ENCODE measurements at regions not wholly inside any gene's neighbourhood (a gene's known extent, or its start where the extent isn't known, plus 50 kb on each side); places are given as distances from the start of the nearest gene placed in this dataset.

DNA sequence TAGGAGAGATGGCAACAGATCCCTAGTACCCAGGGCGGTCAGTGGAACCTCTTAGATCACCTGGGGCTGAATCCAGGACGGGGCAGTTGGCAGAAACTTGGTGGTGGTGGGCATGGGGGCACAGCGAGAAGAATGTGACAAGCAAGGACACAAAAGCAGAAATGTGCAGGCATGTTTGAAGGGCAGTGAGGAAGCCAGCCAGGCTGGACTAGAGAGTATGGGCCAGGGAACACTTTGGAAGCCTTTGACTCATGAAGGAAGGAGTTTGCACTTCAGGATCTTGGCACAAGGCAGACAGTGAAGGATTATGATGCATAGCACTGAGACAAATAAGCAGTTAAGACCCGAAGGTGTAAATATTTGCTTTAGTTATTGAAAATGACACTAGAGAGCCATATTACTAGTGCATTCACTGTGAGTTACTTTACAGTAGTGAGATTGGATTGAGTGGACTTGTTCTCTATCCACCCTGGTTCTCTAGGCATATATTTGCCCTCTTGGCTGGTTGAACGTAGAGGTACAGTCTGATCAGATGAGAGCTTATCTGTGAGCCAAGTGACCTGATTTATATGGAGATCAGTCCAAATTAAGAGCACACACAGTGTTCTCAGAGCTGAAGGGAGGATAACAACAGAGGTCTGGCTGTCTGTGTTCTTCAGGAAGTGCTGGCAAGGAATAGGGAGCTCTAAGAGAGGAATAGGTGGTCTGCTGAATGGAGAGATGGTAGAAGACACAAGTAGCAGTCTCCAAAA is 210.4 kb downstream of the SNX19 start:
- Histone ChIP-seq H3K9me3 (no peaks in the 10 kb centered on the region), H3K27me3 (no peaks in the 10 kb centered on the region), H3K36me3 (no peaks in the 10 kb centered on the region), H3K4me3 (no peak overlapping the region), H3K27ac (no peak overlapping the region), H3K4me1 (no peaks in the 10 kb centered on the region)
- 61 to 69% methylated on average over 5 of the region's 5 CpGs for WGBS, 2 donors (ENCODE audit: low coverage in 1 of 2)
- in situ Hi-C loops (cut with MboI; ENCODE audit: low pct_ligation_motif_present in 1 of 4, low pct_unique_long_range_greater_than_20kb in 1 of 4, low sequenced_read_pairs in 3 of 4), result no loop called here
- no peak for DNase-seq
- intact Hi-C loops (cut with DNase I; ENCODE audit: low total_unique reads), result no loop called here
- TF ChIP-seq EP300 (IDR thresholded peaks at IDR 0.05; ENCODE audit: low read depth) (no peak), POLR2A (IDR thresholded peaks at IDR 0.05) (no peak), POLR2AphosphoS5 (IDR thresholded peaks at IDR 0.05) (no peak)
- TF ChIP-seq, protein P1, sequence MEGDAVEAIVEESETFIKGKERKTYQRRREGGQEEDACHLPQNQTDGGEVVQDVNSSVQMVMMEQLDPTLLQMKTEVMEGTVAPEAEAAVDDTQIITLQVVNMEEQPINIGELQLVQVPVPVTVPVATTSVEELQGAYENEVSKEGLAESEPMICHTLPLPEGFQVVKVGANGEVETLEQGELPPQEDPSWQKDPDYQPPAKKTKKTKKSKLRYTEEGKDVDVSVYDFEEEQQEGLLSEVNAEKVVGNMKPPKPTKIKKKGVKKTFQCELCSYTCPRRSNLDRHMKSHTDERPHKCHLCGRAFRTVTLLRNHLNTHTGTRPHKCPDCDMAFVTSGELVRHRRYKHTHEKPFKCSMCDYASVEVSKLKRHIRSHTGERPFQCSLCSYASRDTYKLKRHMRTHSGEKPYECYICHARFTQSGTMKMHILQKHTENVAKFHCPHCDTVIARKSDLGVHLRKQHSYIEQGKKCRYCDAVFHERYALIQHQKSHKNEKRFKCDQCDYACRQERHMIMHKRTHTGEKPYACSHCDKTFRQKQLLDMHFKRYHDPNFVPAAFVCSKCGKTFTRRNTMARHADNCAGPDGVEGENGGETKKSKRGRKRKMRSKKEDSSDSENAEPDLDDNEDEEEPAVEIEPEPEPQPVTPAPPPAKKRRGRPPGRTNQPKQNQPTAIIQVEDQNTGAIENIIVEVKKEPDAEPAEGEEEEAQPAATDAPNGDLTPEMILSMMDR (IDR thresholded peaks at IDR 0.05), result no peak

DNA sequence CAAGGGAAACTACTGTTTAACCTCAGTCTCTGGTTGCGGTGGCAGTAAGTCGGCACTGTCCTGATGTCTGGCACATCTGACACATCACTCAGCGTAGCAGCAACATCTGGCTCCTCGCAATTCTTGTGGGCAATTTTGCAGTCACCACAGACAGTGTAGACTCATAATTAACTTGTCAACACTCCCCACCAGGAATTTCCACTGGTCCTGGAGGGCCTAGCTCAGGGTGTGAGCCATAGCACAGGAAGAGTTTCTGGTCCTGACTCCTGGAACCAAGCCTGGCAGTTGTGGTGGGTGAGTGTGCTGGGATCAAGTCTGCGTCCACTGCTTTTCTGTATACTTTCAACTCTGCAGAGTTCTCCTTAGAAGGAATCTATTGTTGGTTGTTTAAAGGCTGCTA is 209.7 kb downstream of the SNX19 start:
- Histone ChIP-seq H3K4me1 (no peaks in the 10 kb centered on the region), H3K36me3 (no peaks in the 10 kb centered on the region), H3K9me3 (no peaks in the 10 kb centered on the region), H3K27me3 (no peaks in the 10 kb centered on the region), H3K27ac (no peak overlapping the region), H3K4me3 (no peak overlapping the region)
- WGBS, 2 donors (ENCODE audit: low coverage in 1 of 2), result 88% methylated on average over 5 of the region's 5 CpGs; no CpG with 5 or more reads in 1 of the 2 donors
- in situ Hi-C loops (cut with MboI; ENCODE audit: low pct_ligation_motif_present in 1 of 4, low pct_unique_long_range_greater_than_20kb in 1 of 4, low sequenced_read_pairs in 3 of 4), result no loop called here
- TF ChIP-seq EP300 (IDR thresholded peaks at IDR 0.05; ENCODE audit: low read depth), result no peak
- no peak for TF ChIP-seq POLR2AphosphoS5 (IDR thresholded peaks at IDR 0.05)
- TF ChIP-seq, protein P1 (IDR thresholded peaks at IDR 0.05), result no peak
- no peak for TF ChIP-seq POLR2A (IDR thresholded peaks at IDR 0.05)
- intact Hi-C loops (cut with DNase I; ENCODE audit: low total_unique reads), result no loop called here
- no peak for DNase-seq

GRCh38 chr11:130707217-130707616 is 209.1 kb downstream of the SNX19 start:
- H3K4me1 ChIP-seq, result no peaks in the 10 kb centered on the region
- intact Hi-C loops (cut with DNase I; ENCODE audit: low total_unique reads) (no loop called here), in situ Hi-C loops (cut with MboI; ENCODE audit: low pct_ligation_motif_present in 1 of 4, low pct_unique_long_range_greater_than_20kb in 1 of 4, low sequenced_read_pairs in 3 of 4) (no loop called here)
- no peaks in the 10 kb centered on the region for H3K9me3 ChIP-seq
- no peak for TF ChIP-seq POLR2AphosphoS5 (IDR thresholded peaks at IDR 0.05)
- TF ChIP-seq EP300 (IDR thresholded peaks at IDR 0.05; ENCODE audit: low read depth), result no peak
- TF ChIP-seq, protein P1 (IDR thresholded peaks at IDR 0.05), result no peak
- no peak for TF ChIP-seq POLR2A (IDR thresholded peaks at IDR 0.05)
- no peaks in the 10 kb centered on the region for H3K27me3 ChIP-seq
- no peak overlapping the region for H3K27ac ChIP-seq
- H3K36me3 ChIP-seq, result no peaks in the 10 kb centered on the region
- 94 to 95% methylated on average over 4 of the region's 4 CpGs for WGBS, 2 donors (ENCODE audit: low coverage in 1 of 2)
- H3K4me3 ChIP-seq, result no peak overlapping the region
- DNase-seq, result no peak

DNA sequence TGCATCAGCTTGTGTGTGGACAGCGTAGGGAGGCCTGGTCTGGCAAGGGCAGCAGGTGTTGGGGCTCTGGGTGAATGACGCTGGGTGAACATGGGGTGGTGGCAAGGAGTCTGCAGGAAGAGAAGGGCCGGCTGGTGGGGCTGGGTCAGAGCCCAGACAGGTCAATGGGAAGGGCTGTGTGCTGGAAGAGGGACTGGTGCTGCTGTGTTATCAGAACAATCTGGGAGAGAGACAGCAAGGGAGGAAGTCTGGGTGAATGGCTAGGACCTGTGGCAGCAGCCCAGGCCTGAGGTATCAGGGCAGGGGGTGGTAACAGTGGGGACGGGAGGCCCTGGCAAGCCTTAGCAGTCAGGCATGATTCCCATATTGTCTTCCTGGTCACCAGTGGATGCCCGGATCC is 206.7 kb downstream of the SNX19 start:
- WGBS, 2 donors (ENCODE audit: low coverage in 1 of 2), result 84 to 92% methylated on average over 4 to 5 of the region's 5 CpGs
- TF ChIP-seq, protein P1 (IDR thresholded peaks at IDR 0.05), result no peak
- TF ChIP-seq POLR2AphosphoS5 (IDR thresholded peaks at IDR 0.05) (no peak), POLR2A (IDR thresholded peaks at IDR 0.05) (no peak), EP300 (IDR thresholded peaks at IDR 0.05; ENCODE audit: low read depth) (no peak)

More for the DNA sequence above, 206.7 kb downstream of the SNX19 start:
- Histone ChIP-seq H3K27ac (no peak overlapping the region), H3K27me3 (no peaks in the 10 kb centered on the region), H3K9me3 (no peaks in the 10 kb centered on the region), H3K4me1 (no peaks in the 10 kb centered on the region), H3K36me3 (no peaks in the 10 kb centered on the region), H3K4me3 (no peak overlapping the region)
- intact Hi-C loops (cut with DNase I; ENCODE audit: low total_unique reads) (no loop called here), in situ Hi-C loops (cut with MboI; ENCODE audit: low pct_ligation_motif_present in 1 of 4, low pct_unique_long_range_greater_than_20kb in 1 of 4, low sequenced_read_pairs in 3 of 4) (no loop called here)
- no peak for DNase-seq

Measured in transverse colon (tissue), 4 donors.